HepG2 (cell line): ENCODE measurements at regions not wholly inside any gene's neighbourhood (a gene's known extent, or its start where the extent isn't known, plus 50 kb on each side); places are given as distances from the start of the nearest gene placed in this dataset.
A peak's percentile ranks its signal among the peaks of the same experiment; 100 is the strongest.

Experiments
- CHD2 ChIP-seq: IDR thresholded peaks from 2 replicates; pipeline ENCODE4 v1.6.1; 2011; ENCODE audit warnings: low read depth, low read length, improper control_type of control experiment
- CREB1 ChIP-seq, 2 experiments: fragments of 450-650 bp in 1 of 2; IDR thresholded peaks; 2 replicates each; pipeline ENCODE4 v1.6.1; 2016 to 2017; ENCODE audit warnings: control low read depth in 1 of 2, mild to moderate bottlenecking in 1 of 2, missing compliant biosample characterization in 1 of 2, missing genetic modification characterization in 1 of 2
- ETV6 ChIP-seq: sonication (generic); formaldehyde crosslinking; conservative IDR thresholded peaks from 2 replicates; pipeline ENCODE4 v1.4.0; 2020; ENCODE audit warnings: missing genetic modification reagents
- PHF5A ChIP-seq: IDR thresholded peaks from one replicate; pipeline ENCODE4 v1.6.1; 2018; ENCODE audit warnings: low read depth, missing genetic modification reagents; ENCODE audit not compliant: unreplicated experiment
- TGIF2 ChIP-seq: IDR thresholded peaks from 2 replicates; pipeline ENCODE4 v1.6.1; 2016; ENCODE audit warnings: control low read depth, missing compliant biosample characterization
- TF ChIP-seq, protein P1 (sequence below): sonication (generic); formaldehyde crosslinking; IDR thresholded peaks from 2 replicates; pipeline ENCODE4 v1.4.0; 2020; ENCODE audit warnings: missing genetic modification reagents, borderline replicate concordance
- TF ChIP-seq, protein P2 (sequence below), 2 experiments: sonication (generic) in 1 of 2; formaldehyde crosslinking in 1 of 2; IDR thresholded peaks; 2 replicates each; pipeline versions ENCODE4 v1.6.1 to v1.9.0; 2014 to 2022; ENCODE audit warnings: antibody characterized with exemption in 1 of 2, borderline replicate concordance in 1 of 2, inconsistent platforms in 1 of 2, low read depth in 1 of 2, missing genetic modification reagents in 1 of 2

DNA sequence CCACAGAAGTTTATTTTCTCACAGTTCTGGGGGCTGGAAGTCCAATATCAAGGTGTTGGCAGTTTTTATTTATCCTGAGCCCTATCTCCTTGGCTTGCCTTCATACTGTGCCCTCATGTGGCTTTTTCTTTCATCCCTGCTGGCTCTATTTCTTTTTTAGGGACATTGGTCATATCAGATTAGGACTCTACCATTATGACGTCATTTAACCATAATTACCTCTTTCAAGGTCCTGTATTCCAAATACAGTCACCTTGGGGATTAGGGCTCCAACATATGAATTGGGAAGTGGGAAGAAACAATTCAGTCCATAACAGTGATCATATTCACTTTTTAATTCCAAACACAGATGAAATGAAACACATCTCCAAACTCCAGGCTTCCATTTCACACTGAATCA is 286.0 kb downstream of the SUCLG1 start (continued):
- TF ChIP-seq, protein P1, sequence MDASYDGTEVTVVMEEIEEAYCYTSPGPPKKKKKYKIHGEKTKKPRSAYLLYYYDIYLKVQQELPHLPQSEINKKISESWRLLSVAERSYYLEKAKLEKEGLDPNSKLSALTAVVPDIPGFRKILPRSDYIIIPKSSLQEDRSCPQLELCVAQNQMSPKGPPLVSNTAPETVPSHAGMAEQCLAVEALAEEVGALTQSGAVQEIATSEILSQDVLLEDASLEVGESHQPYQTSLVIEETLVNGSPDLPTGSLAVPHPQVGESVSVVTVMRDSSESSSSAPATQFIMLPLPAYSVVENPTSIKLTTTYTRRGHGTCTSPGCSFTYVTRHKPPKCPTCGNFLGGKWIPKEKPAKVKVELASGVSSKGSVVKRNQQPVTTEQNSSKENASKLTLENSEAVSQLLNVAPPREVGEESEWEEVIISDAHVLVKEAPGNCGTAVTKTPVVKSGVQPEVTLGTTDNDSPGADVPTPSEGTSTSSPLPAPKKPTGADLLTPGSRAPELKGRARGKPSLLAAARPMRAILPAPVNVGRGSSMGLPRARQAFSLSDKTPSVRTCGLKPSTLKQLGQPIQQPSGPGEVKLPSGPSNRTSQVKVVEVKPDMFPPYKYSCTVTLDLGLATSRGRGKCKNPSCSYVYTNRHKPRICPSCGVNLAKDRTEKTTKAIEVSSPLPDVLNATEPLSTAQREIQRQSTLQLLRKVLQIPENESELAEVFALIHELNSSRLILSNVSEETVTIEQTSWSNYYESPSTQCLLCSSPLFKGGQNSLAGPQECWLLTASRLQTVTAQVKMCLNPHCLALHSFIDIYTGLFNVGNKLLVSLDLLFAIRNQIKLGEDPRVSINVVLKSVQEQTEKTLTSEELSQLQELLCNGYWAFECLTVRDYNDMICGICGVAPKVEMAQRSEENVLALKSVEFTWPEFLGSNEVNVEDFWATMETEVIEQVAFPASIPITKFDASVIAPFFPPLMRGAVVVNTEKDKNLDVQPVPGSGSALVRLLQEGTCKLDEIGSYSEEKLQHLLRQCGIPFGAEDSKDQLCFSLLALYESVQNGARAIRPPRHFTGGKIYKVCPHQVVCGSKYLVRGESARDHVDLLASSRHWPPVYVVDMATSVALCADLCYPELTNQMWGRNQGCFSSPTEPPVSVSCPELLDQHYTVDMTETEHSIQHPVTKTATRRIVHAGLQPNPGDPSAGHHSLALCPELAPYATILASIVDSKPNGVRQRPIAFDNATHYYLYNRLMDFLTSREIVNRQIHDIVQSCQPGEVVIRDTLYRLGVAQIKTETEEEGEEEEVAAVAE (CRISPR knock-in tag), result no peak
- TF ChIP-seq, protein P2, sequence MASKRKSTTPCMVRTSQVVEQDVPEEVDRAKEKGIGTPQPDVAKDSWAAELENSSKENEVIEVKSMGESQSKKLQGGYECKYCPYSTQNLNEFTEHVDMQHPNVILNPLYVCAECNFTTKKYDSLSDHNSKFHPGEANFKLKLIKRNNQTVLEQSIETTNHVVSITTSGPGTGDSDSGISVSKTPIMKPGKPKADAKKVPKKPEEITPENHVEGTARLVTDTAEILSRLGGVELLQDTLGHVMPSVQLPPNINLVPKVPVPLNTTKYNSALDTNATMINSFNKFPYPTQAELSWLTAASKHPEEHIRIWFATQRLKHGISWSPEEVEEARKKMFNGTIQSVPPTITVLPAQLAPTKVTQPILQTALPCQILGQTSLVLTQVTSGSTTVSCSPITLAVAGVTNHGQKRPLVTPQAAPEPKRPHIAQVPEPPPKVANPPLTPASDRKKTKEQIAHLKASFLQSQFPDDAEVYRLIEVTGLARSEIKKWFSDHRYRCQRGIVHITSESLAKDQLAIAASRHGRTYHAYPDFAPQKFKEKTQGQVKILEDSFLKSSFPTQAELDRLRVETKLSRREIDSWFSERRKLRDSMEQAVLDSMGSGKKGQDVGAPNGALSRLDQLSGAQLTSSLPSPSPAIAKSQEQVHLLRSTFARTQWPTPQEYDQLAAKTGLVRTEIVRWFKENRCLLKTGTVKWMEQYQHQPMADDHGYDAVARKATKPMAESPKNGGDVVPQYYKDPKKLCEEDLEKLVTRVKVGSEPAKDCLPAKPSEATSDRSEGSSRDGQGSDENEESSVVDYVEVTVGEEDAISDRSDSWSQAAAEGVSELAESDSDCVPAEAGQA (IDR thresholded peaks at IDR 0.05; ENCODE audit: low read depth), result no peak
- TF ChIP-seq, protein P2 (CRISPR knock-in tag; IDR thresholded peaks at IDR 0.05; ENCODE audit: borderline replicate concordance), result no peak
- TF ChIP-seq CHD2, result no peak
- TF ChIP-seq PHF5A, result no peak
- no peak for TF ChIP-seq TGIF2 (CRISPR knock-in tag)
- peak; percentile 97 for TF ChIP-seq CREB1 (IDR thresholded peaks at IDR 0.05)
- no peak for TF ChIP-seq CREB1 (CRISPR knock-in tag; IDR thresholded peaks at IDR 0.05)
- TF ChIP-seq ETV6 (CRISPR knock-in tag), result no peak
